PC-3 (cell line): ENCODE measurements at regions not wholly inside any gene's neighbourhood (a gene's known extent, or its start where the extent isn't known, plus 50 kb on each side); places are given as distances from the start of the nearest gene placed in this dataset.

ENCODE experiments used
- ATAC-seq: fragments of 200-7000 bp; cut with Tn5 transposase; 2 replicates; pipeline ENCODE4 v1.9.1; 2020; ENCODE audit warnings: mild to moderate bottlenecking, moderate library complexity
- BruUV-seq: library from RNA; stranded (reverse); fragments of 400-500 nt; replicated peaks from 2 replicates; lab custom pipeline; 2021; lab: Mats Ljungman, UMichigan
- CTCF ChIA-PET: fragments of 300-600 bp; sonication (Branson Sonifier 250); formaldehyde crosslinking; loops from one replicate; lab custom pipeline; 2022; ENCODE audit warnings: antibody characterized with exemption; lab: Charles Lee
- POLR2A ChIA-PET: fragments of 300-600 bp; sonication (Branson Sonifier 250); formaldehyde crosslinking; loops from one replicate; lab custom pipeline; 2022; ENCODE audit warnings: antibody characterized with exemption; ENCODE audit not compliant: unreplicated experiment; lab: Charles Lee
- DNase-seq: peaks from one replicate; pipeline ENCODE4 v3.0.0-alpha.2; 2015
- H2AFZ ChIP-seq: fragments of 300-600 bp; sonication (generic); 2 replicates; pipeline ENCODE4 v1.6.0; 2016; ENCODE audit warnings: antibody characterized with exemption, low read length
- H3F3A ChIP-seq: fragments of 300-600 bp; sonication (generic); one replicate; pipeline ENCODE4 v1.6.0; 2017; ENCODE audit warnings: antibody characterized with exemption, low read length, control low read depth, mild to moderate bottlenecking; ENCODE audit not compliant: unreplicated experiment
- H3K27ac ChIP-seq: fragments of 300-600 bp; sonication (generic); 2 replicates; pipeline ENCODE4 v1.5.1; 2016; ENCODE audit warnings: mild to moderate bottlenecking, low read length
- H3K27me3 ChIP-seq: fragments of 300-600 bp; sonication (generic); 2 replicates; pipeline ENCODE4 v1.6.1; 2016; ENCODE audit warnings: low read length, mixed read lengths
- H3K36me3 ChIP-seq: fragments of 300-600 bp; sonication (generic); 2 replicates; pipeline ENCODE4 v1.6.1; 2016; ENCODE audit warnings: low read depth, mixed run types, low read length, mixed read lengths
- H3K4me1 ChIP-seq: fragments of 300-600 bp; sonication (generic); 2 replicates; pipeline ENCODE4 v1.5.1; 2016; ENCODE audit warnings: low read length; ENCODE audit not compliant: insufficient read depth
- H3K4me2 ChIP-seq: fragments of 300-600 bp; sonication (generic); 2 replicates; pipeline ENCODE4 v1.6.0; 2016; ENCODE audit warnings: low read length
- H3K4me3 ChIP-seq: fragments of 300-600 bp; sonication (generic); 2 replicates; pipeline ENCODE4 v1.5.1; 2016; ENCODE audit warnings: mild to moderate bottlenecking, low read length, mixed read lengths
- H3K79me2 ChIP-seq: fragments of 300-600 bp; sonication (generic); 2 replicates; pipeline ENCODE4 v1.6.1; 2017; ENCODE audit warnings: low read length, mixed read lengths
- H3K9ac ChIP-seq: fragments of 300-600 bp; sonication (generic); 2 replicates; pipeline ENCODE4 v1.6.0; 2016; ENCODE audit warnings: mild to moderate bottlenecking, low read length
- H3K9me2 ChIP-seq: fragments of 300-600 bp; sonication (generic); replicated peaks from 2 replicates; pipeline ENCODE4 v1.6.1; 2016; ENCODE audit warnings: mixed run types, low read length, mixed read lengths
- H3K9me3 ChIP-seq: fragments of 300-600 bp; sonication (generic); 2 replicates; pipeline ENCODE4 v1.6.1; 2016; ENCODE audit warnings: low read length, mixed read lengths
- H4K20me1 ChIP-seq: fragments of 300-600 bp; sonication (generic); 2 replicates; pipeline ENCODE4 v1.6.1; 2016; ENCODE audit warnings: low read length, mixed read lengths
- EZH2 ChIP-seq: fragments of 300-600 bp; sonication (generic); IDR thresholded peaks from one replicate; pipeline ENCODE4 v1.6.1; 2017; ENCODE audit warnings: antibody characterized with exemption, mild to moderate bottlenecking, low read length; ENCODE audit not compliant: unreplicated experiment
- EZH2phosphoT487 ChIP-seq: fragments of 300-600 bp; sonication (generic); IDR thresholded peaks from 2 replicates; pipeline ENCODE4 v1.6.1; 2018; ENCODE audit warnings: mild to moderate bottlenecking, antibody characterized with exemption, low read length, borderline replicate concordance
- intact Hi-C: fragments of 100-400 bp; cut with micrococcal nuclease; formaldehyde crosslinking; loops from 2 replicates; pipeline ENCODE4 v1.9.0; 2023
- TF ChIP-seq, protein P1 (sequence below): fragments of 300-600 bp; sonication (generic); conservative IDR thresholded peaks from 2 replicates; pipeline ENCODE4 v1.5.1; 2017; ENCODE audit warnings: antibody characterized with exemption, low read depth, mild to moderate bottlenecking, low read length

DNA sequence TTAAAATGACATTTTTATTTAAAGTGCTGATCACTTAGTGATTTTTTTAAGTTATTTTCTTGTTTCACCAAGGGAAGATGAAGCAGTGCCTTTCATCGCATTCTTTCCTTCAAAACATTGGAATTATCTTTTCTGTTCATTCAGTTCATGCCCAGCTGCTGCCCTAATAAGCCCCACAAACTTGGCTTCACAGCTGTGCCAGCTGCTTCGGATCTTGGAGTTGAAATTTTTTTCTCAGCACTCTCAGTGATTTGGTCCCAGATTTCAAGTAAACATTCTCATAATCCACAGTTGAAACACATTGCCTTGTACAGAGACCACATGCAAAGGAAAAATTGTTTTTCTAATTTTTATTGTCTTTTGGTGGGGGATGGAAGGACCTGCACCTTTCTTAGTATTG, 353.3 kb upstream of the LRP1B start:
- Histone ChIP-seq H3K27me3 (no peaks in the 10 kb centered on the region; the same call in 1 of the 2 replicates), H3K79me2 (no peaks in the 10 kb centered on the region), H3K36me3 (no peaks in the 10 kb centered on the region), H3K9me2 (no peaks in the 10 kb centered on the region), H3K4me1 (no peaks in the 10 kb centered on the region), H3K9ac (no peak overlapping the region), H4K20me1 (no peaks in the 10 kb centered on the region), H3K4me2 (no peak overlapping the region), H3K4me3 (no peak overlapping the region), H3F3A (no peaks in the 10 kb centered on the region), H2AFZ (no peak overlapping the region), H3K9me3 (no peaks in the 10 kb centered on the region), H3K27ac (no peak overlapping the region)
- POLR2A ChIA-PET = no interaction called here
- no peak for DNase-seq
- intact Hi-C loops = no loop called here
- CTCF ChIA-PET = no interaction called here
- TF ChIP-seq, protein P1, sequence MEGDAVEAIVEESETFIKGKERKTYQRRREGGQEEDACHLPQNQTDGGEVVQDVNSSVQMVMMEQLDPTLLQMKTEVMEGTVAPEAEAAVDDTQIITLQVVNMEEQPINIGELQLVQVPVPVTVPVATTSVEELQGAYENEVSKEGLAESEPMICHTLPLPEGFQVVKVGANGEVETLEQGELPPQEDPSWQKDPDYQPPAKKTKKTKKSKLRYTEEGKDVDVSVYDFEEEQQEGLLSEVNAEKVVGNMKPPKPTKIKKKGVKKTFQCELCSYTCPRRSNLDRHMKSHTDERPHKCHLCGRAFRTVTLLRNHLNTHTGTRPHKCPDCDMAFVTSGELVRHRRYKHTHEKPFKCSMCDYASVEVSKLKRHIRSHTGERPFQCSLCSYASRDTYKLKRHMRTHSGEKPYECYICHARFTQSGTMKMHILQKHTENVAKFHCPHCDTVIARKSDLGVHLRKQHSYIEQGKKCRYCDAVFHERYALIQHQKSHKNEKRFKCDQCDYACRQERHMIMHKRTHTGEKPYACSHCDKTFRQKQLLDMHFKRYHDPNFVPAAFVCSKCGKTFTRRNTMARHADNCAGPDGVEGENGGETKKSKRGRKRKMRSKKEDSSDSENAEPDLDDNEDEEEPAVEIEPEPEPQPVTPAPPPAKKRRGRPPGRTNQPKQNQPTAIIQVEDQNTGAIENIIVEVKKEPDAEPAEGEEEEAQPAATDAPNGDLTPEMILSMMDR = no peak
- TF ChIP-seq EZH2 (no peak), EZH2phosphoT487 (no peak)
- no peak for ATAC-seq
- BruUV-seq = no TSS peak

GRCh38 chr2:142483653-142484052, 352.8 kb upstream of the LRP1B start:
- ChIA-PET CTCF (no interaction called here), POLR2A (no interaction called here)
- H3K4me3 ChIP-seq = no peak overlapping the region
- no TSS peak for BruUV-seq
- no peaks in the 10 kb centered on the region for H3K79me2 ChIP-seq
- ATAC-seq (no peak), DNase-seq (no peak)
- no peaks in the 10 kb centered on the region for H3K4me1 ChIP-seq
- no peaks in the 10 kb centered on the region for H3K9me2 ChIP-seq
- no peak overlapping the region for H3K4me2 ChIP-seq
- no peaks in the 10 kb centered on the region for H3F3A ChIP-seq
- no peaks in the 10 kb centered on the region for H3K9me3 ChIP-seq
- no peak overlapping the region for H3K27ac ChIP-seq
- H4K20me1 ChIP-seq = no peaks in the 10 kb centered on the region
- no peak overlapping the region for H3K9ac ChIP-seq
- H2AFZ ChIP-seq = no peak overlapping the region
- TF ChIP-seq EZH2phosphoT487 = no peak
- TF ChIP-seq EZH2 = no peak
- TF ChIP-seq, protein P1 = no peak
- no peaks in the 10 kb centered on the region for H3K36me3 ChIP-seq
- intact Hi-C loops = no loop called here
- H3K27me3 ChIP-seq = no peaks in the 10 kb centered on the region; the same call in 1 of the 2 replicates

- intact Hi-C loops = no loop called here
- H3F3A ChIP-seq = no peaks in the 10 kb centered on the region
- DNase-seq = no peak
- ChIA-PET POLR2A (no interaction called here), CTCF (no interaction called here)
- TF ChIP-seq EZH2phosphoT487 = no peak
- TF ChIP-seq, protein P1 = no peak
- no peaks in the 10 kb centered on the region for H3K4me1 ChIP-seq
- no peaks in the 10 kb centered on the region for H3K36me3 ChIP-seq
- H4K20me1 ChIP-seq = no peaks in the 10 kb centered on the region
- H3K27me3 ChIP-seq = no peaks in the 10 kb centered on the region
- H3K4me3 ChIP-seq = no peak overlapping the region
- H3K27ac ChIP-seq = no peak overlapping the region
- H3K9ac ChIP-seq = no peak overlapping the region
- ATAC-seq = no peak
- no peak overlapping the region for H2AFZ ChIP-seq
- H3K9me2 ChIP-seq = no peaks in the 10 kb centered on the region
- no peaks in the 10 kb centered on the region for H3K9me3 ChIP-seq
- no peaks in the 10 kb centered on the region for H3K79me2 ChIP-seq
- BruUV-seq = no TSS peak
- no peak overlapping the region for H3K4me2 ChIP-seq
Observed at GRCh38 chr2:142478206-142478605, 347.4 kb upstream of the LRP1B start.
